PC-9 (cell line): ENCODE measurements at regions not wholly inside any gene's neighbourhood (a gene's known extent, or its start where the extent isn't known, plus 50 kb on each side); places are given as distances from the start of the nearest gene placed in this dataset.

Source experiments
- BruUV-seq: library from RNA; stranded (reverse); fragments of 400-500 nt; replicated peaks from 2 replicates; lab custom pipeline; 2021; lab: Mats Ljungman, UMichigan
- CTCF ChIA-PET: fragments of 300-600 bp; sonication (Branson Sonifier 250); formaldehyde crosslinking; loops from one replicate; lab custom pipeline; 2022; ENCODE audit warnings: antibody characterized with exemption; lab: Charles Lee
- POLR2A ChIA-PET: fragments of 300-600 bp; sonication (Branson Sonifier 250); formaldehyde crosslinking; loops from one replicate; lab custom pipeline; 2022; ENCODE audit warnings: antibody characterized with exemption; ENCODE audit not compliant: unreplicated experiment; lab: Charles Lee
- DNase-seq, 2 experiments: peaks; one replicate each; pipeline versions ENCODE4 v3.0.0 to v3.0.0-alpha.2; 2015 to 2022; ENCODE audit warnings: mixed read lengths in 1 of 2
- H2AFZ ChIP-seq: fragments of 200-600 bp; sonication (generic); 2 replicates; pipeline ENCODE4 v1.8.1; 2017; ENCODE audit warnings: antibody characterized with exemption
- H3F3A ChIP-seq: fragments of 200-600 bp; sonication (generic); 2 replicates; pipeline ENCODE4 v1.8.1; 2017; ENCODE audit warnings: antibody characterized with exemption, mild to moderate bottlenecking, low read depth; ENCODE audit not compliant: insufficient read depth
- H3K27ac ChIP-seq: fragments of 200-600 bp; sonication (generic); 2 replicates; pipeline ENCODE4 v1.6.1; 2016; ENCODE audit warnings: mixed run types
- H3K27me3 ChIP-seq: fragments of 200-600 bp; sonication (generic); 2 replicates; pipeline ENCODE4 v1.6.1; 2016; ENCODE audit warnings: low read depth, mixed run types; ENCODE audit not compliant: insufficient read depth
- H3K36me3 ChIP-seq: fragments of 200-600 bp; sonication (generic); 2 replicates; pipeline ENCODE4 v1.6.1; 2016; ENCODE audit warnings: low read depth, mixed run types
- H3K4me1 ChIP-seq: fragments of 200-600 bp; sonication (generic); replicated peaks from 2 replicates; pipeline ENCODE4 v1.6.1; 2016; ENCODE audit warnings: mixed run types; ENCODE audit not compliant: insufficient read depth
- H3K4me2 ChIP-seq: fragments of 200-600 bp; sonication (generic); 2 replicates; pipeline ENCODE4 v1.6.1; 2017; ENCODE audit warnings: mixed run types
- H3K4me3 ChIP-seq: fragments of 200-600 bp; sonication (generic); 2 replicates; pipeline ENCODE4 v1.6.1; 2016; ENCODE audit warnings: mixed run types
- H3K79me2 ChIP-seq: fragments of 200-600 bp; sonication (generic); 2 replicates; pipeline ENCODE4 v1.6.1; 2017; ENCODE audit warnings: low read depth, mixed run types
- H3K9me2 ChIP-seq: fragments of 200-600 bp; sonication (generic); 2 replicates; pipeline ENCODE4 v1.8.1; 2017; ENCODE audit warnings: mild to moderate bottlenecking; ENCODE audit not compliant: insufficient read depth
- H3K9me3 ChIP-seq: fragments of 200-600 bp; sonication (generic); 2 replicates; pipeline ENCODE4 v1.8.1; 2016; ENCODE audit warnings: low read depth; ENCODE audit not compliant: insufficient read depth
- H4K20me1 ChIP-seq: fragments of 200-600 bp; sonication (generic); 2 replicates; pipeline ENCODE4 v1.8.1; 2017; ENCODE audit not compliant: insufficient read depth
- EZH2 ChIP-seq: fragments of 200-600 bp; sonication (generic); IDR thresholded peaks from 2 replicates; pipeline ENCODE4 v1.8.0; 2017; ENCODE audit warnings: antibody characterized with exemption, low read depth
- intact Hi-C: fragments of 100-400 bp; cut with micrococcal nuclease; formaldehyde crosslinking; loops from one replicate; pipeline ENCODE4 v1.10.0; 2022; ENCODE audit not compliant: unreplicated experiment
- TF ChIP-seq, protein P1 (sequence below): fragments of 200-600 bp; sonication (generic); conservative IDR thresholded peaks from 2 replicates; pipeline ENCODE4 v1.6.1; 2017; ENCODE audit warnings: mixed run types, antibody characterized with exemption, mild to moderate bottlenecking, moderate library complexity

DNA sequence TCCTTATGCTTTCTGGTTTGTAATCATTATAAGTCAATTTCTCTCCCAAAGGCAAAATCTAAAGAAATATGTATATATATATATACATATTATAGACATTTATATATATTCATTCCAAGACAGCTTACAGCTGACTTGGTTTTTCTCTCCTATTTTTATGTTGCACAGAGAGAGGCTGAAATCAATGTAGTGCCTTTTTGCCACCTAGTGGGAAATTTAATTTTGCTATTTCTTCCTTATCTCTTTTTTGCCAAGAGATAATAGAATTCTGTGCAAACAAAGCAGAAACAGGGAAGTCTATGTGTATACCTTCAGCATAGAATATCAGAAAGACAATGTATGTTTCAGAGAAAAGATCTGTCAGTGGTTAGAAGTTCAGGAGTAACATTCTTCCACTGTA lies 186.0 kb upstream of the ANO5 start:
- ChIA-PET POLR2A (no interaction called here), CTCF (no interaction called here)
- H2AFZ ChIP-seq, result no peak overlapping the region
- no peaks in the 10 kb centered on the region for H3K79me2 ChIP-seq
- no peak overlapping the region for H3K4me3 ChIP-seq
- BruUV-seq, result no TSS peak
- no peak overlapping the region for H3K27ac ChIP-seq
- peaks cover under 1% of the 10 kb centered on the region; the same call in 1 of the 2 replicates for H3K27me3 ChIP-seq
- H4K20me1 ChIP-seq, result no peaks in the 10 kb centered on the region
- no peak for DNase-seq
- intact Hi-C loops, result no loop called here
- TF ChIP-seq EZH2, result no peak
- TF ChIP-seq, protein P1, sequence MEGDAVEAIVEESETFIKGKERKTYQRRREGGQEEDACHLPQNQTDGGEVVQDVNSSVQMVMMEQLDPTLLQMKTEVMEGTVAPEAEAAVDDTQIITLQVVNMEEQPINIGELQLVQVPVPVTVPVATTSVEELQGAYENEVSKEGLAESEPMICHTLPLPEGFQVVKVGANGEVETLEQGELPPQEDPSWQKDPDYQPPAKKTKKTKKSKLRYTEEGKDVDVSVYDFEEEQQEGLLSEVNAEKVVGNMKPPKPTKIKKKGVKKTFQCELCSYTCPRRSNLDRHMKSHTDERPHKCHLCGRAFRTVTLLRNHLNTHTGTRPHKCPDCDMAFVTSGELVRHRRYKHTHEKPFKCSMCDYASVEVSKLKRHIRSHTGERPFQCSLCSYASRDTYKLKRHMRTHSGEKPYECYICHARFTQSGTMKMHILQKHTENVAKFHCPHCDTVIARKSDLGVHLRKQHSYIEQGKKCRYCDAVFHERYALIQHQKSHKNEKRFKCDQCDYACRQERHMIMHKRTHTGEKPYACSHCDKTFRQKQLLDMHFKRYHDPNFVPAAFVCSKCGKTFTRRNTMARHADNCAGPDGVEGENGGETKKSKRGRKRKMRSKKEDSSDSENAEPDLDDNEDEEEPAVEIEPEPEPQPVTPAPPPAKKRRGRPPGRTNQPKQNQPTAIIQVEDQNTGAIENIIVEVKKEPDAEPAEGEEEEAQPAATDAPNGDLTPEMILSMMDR, result no peak
- no peaks in the 10 kb centered on the region for H3K4me1 ChIP-seq
- H3F3A ChIP-seq, result no peaks in the 10 kb centered on the region
- H3K36me3 ChIP-seq, result no peaks in the 10 kb centered on the region
- no peak overlapping the region for H3K4me2 ChIP-seq
- no peaks in the 10 kb centered on the region for H3K9me3 ChIP-seq
- no peaks in the 10 kb centered on the region for H3K9me2 ChIP-seq

DNA sequence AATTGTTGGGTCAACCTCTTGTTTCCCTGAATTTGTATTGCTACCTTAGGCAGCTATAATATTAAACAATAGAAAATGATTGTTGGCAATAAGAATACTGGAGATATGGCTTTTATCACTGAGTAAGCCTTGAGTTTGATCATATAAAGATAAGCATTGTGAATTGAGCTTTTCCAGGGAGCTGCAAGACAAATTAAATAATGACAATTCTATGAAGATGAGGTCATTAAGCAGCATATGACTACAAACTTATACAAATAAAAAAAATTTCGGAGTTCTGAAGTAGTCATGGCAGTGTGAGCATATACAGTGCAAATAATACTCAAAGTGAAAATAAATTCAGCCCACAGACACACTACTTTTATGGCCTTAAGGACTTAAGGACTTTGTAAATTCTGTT lies 161.1 kb upstream of the ANO5 start:
- H2AFZ ChIP-seq, result no peak overlapping the region
- CTCF ChIA-PET, result no interaction called here
- POLR2A ChIA-PET, result interaction anchor here (0.6 kb wide), 1 partner anchor 1283 kb away, joined by 3 read pairs; no protein-coding TSS in a partner anchor
- H3K9me2 ChIP-seq, result no peaks in the 10 kb centered on the region
- H3K4me3 ChIP-seq, result no peak overlapping the region
- no peaks in the 10 kb centered on the region for H3F3A ChIP-seq
- no TSS peak for BruUV-seq
- no peaks in the 10 kb centered on the region for H3K9me3 ChIP-seq
- no peak for DNase-seq
- intact Hi-C loops, result no loop called here
- H4K20me1 ChIP-seq, result no peaks in the 10 kb centered on the region
- H3K27me3 ChIP-seq, result no peaks in the 10 kb centered on the region
- no peaks in the 10 kb centered on the region for H3K36me3 ChIP-seq
- H3K79me2 ChIP-seq, result no peaks in the 10 kb centered on the region
- H3K27ac ChIP-seq, result no peak overlapping the region
- H3K4me1 ChIP-seq, result no peaks in the 10 kb centered on the region
- no peak overlapping the region for H3K4me2 ChIP-seq
- TF ChIP-seq EZH2, result no peak
- TF ChIP-seq, protein P1, result no peak

DNA sequence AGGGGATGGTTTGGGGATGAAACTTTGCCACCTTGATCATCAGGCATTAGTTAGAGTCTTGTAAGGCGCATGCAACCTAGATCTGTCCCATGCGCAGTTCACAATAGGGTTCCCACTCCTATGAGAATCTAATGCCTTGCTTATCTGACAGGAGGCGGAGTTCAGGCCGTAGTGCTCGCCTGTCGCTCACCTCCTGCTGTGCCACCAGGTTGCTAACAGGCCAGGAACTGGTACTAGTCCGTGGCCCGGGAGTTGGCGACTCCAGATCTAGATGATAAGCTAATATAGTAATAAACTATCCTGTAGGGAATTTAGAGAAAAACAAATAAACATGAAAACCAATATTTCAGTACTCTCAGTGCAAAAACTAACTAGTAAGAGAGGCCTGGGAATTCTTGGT lies 155.4 kb upstream of the ANO5 start:
- Histone ChIP-seq H3F3A (no peaks in the 10 kb centered on the region), H3K27ac (no peak overlapping the region), H3K27me3 (no peaks in the 10 kb centered on the region), H3K4me2 (no peak overlapping the region), H3K9me3 (no peaks in the 10 kb centered on the region), H3K9me2 (no peaks in the 10 kb centered on the region), H3K4me3 (no peak overlapping the region), H4K20me1 (no peaks in the 10 kb centered on the region), H3K4me1 (no peaks in the 10 kb centered on the region), H2AFZ (no peak overlapping the region), H3K79me2 (no peaks in the 10 kb centered on the region), H3K36me3 (no peaks in the 10 kb centered on the region)
- ChIA-PET POLR2A (no interaction called here), CTCF (no interaction called here)
- intact Hi-C loops, result no loop called here
- no peak for DNase-seq
- no TSS peak for BruUV-seq
- TF ChIP-seq, protein P1, result no peak
- no peak for TF ChIP-seq EZH2
